Stomach (tissue), 4 donors: ENCODE measurements at regions not wholly inside any gene's neighbourhood (a gene's known extent, or its start where the extent isn't known, plus 50 kb on each side); places are given as distances from the start of the nearest gene placed in this dataset.

Experiments used
- CTCF ChIP-seq, 7 experiments: fragments of 450-650 bp in 4 of 7; fragments of 200-600 bp in 3 of 7; sonication (generic) in 3 of 7; IDR thresholded peaks; one replicate each; pipeline ENCODE4 v1.5.1; 2016 to 2019; ENCODE audit warnings: antibody characterized with exemption in 7 of 7, control low read depth in 2 of 7, mild to moderate bottlenecking in 1 of 7
- POLR2A ChIP-seq, 4 donors: fragments of 450-650 bp; IDR thresholded peaks; one replicate each; pipeline ENCODE4 v1.6.1; 2016; ENCODE audit warnings: antibody characterized with exemption in 4 of 4, control low read depth in 2 of 4, mild to moderate bottlenecking in 1 of 4, moderate library complexity in 1 of 4
- POLR2AphosphoS5 ChIP-seq, 3 donors: sonication (generic); formaldehyde crosslinking; IDR thresholded peaks; one replicate each; pipeline ENCODE4 v1.6.1; 2016; ENCODE audit warnings: antibody characterized with exemption in 3 of 3

GRCh38 chr2:36169843-36170242 lies 185.7 kb upstream of the CRIM1 start:
- TF ChIP-seq CTCF (IDR thresholded peaks at IDR 0.05), result no peak
- TF ChIP-seq POLR2A (IDR thresholded peaks at IDR 0.05), result no peak
- TF ChIP-seq POLR2AphosphoS5 (IDR thresholded peaks at IDR 0.05), result no peak
